HPDE6-E6E7 (cell line): ENCODE measurements at regions not wholly inside any gene's neighbourhood (a gene's known extent, or its start where the extent isn't known, plus 50 kb on each side); places are given as distances from the start of the nearest gene placed in this dataset.

Experiments used
- DNase-seq: peaks from one replicate; pipeline ENCODE4 v3.0.0; 2011; ENCODE audit warnings: missing footprints; ENCODE audit errors: extremely low spot score

- no peak for DNase-seq
These were observed 329.7 kb upstream of the ST6GAL2 start for GRCh38 chr2:107215401-107216350.

GRCh38 chr2:107218208-107218607, 332.2 kb upstream of the ST6GAL2 start:
- DNase-seq: no peak

GRCh38 chr2:107222466-107222865, 336.5 kb upstream of the ST6GAL2 start:
- no peak for DNase-seq

- no peak for DNase-seq
These were observed 349.7 kb upstream of the ST6GAL2 start for GRCh38 chr2:107235491-107236254.

- DNase-seq: no peak
These were observed 356.8 kb upstream of the ST6GAL2 start for GRCh38 chr2:107242811-107243210.

GRCh38 chr2:107248932-107249331, 363.0 kb upstream of the ST6GAL2 start:
- no peak for DNase-seq

GRCh38 chr2:107255744-107256143, 369.8 kb upstream of the ST6GAL2 start:
- no peak for DNase-seq

GRCh38 chr2:107258531-107259407, 372.8 kb upstream of the ST6GAL2 start:
- no peak for DNase-seq

- DNase-seq: no peak
These were observed 373.6 kb upstream of the ST6GAL2 start for GRCh38 chr2:107259408-107260195.

- no peak for DNase-seq
These were observed 377.7 kb upstream of the ST6GAL2 start for GRCh38 chr2:107263628-107264027.

GRCh38 chr2:107264184-107264583, 378.2 kb upstream of the ST6GAL2 start:
- no peak for DNase-seq

GRCh38 chr2:107266555-107266954, 380.6 kb upstream of the ST6GAL2 start:
- no peak for DNase-seq

GRCh38 chr2:107267086-107267485, 381.1 kb upstream of the ST6GAL2 start:
- DNase-seq: no peak

GRCh38 chr2:107276034-107276433, 390.1 kb upstream of the ST6GAL2 start:
- no peak for DNase-seq

GRCh38 chr2:107278672-107279071, 392.7 kb upstream of the ST6GAL2 start:
- DNase-seq: no peak

GRCh38 chr2:107281637-107282036, 395.7 kb upstream of the ST6GAL2 start:
- no peak for DNase-seq

- DNase-seq: no peak
These were observed 396.2 kb upstream of the ST6GAL2 start for GRCh38 chr2:107282135-107282534.

- DNase-seq: no peak
These were observed 399.8 kb upstream of the ST6GAL2 start for GRCh38 chr2:107285621-107286299.

GRCh38 chr2:107290041-107290440, 404.1 kb upstream of the ST6GAL2 start:
- no peak for DNase-seq

GRCh38 chr2:107303964-107304363, 418.0 kb upstream of the ST6GAL2 start:
- no peak for DNase-seq
